AML-193 (cell line): ENCODE measurements at regions not wholly inside any gene's neighbourhood (a gene's known extent, or its start where the extent isn't known, plus 50 kb on each side); places are given as distances from the start of the nearest gene placed in this dataset.
"Not testable (repeated sequence)": the region's sequence is repeated elsewhere in the genome, so short reads cannot be mapped to it uniquely, and the experiment has no call there.

Experiments used
- DNase-seq, 2 experiments: peaks; one replicate each; lab custom pipeline; 2025; lab: John Stamatoyannopoulos, UW

DNA sequence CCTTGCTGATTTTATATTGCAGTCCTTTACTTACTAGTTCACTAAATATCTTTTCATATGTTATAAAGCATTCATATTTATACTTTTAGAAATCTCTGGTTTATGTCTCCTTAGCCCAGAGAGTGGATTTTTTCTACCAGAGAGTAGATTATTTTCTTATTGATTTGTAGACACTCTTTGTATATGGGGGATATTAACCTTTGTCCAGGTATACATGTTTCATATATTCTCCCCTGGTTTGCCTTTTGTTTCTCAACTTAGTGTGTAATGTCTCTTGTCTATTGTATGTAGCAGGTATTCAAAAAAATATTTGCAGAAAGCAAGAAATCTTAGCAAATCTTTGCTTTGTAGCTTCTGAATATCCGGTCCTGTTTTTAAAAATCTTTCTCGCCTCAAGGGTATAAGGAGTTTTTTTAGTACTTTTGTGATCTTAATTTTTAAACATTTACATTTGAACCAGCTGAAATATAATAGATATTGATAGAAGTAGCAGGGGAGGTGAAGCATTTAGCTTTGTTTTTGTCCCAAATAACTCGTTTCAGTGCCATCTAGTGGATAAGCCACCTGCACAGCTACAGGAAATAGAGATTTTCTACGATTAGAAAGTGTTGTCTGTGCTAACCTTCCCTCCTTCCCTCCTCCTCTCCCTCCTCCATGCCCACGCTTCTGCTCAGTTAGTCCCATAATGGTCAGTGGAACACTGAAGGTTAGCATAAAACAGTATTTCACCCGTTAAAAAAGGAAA lies 97.0 kb downstream of the PHETA1 start:
- DNase-seq = no peak

DNA sequence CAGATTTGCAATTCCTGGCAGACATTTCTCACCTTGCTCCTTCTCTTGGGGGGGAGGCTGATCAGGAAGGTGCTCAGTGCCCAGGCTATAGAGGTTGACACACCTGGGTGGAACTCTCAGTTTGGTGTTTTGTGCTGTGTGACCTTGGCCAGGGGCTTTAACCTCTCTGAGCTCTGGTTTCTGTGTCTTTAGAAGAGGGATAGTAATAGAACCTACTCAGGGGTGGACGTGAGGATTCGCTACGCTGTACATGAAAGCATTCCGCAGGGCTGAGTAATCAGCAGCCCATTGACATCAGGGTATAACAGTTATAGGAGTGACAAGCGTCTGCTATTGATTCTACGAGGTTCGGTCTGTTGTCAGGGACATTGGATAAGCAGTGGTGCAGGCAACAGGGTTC lies 98.1 kb downstream of the PHETA1 start:
- no peak for DNase-seq

DNA sequence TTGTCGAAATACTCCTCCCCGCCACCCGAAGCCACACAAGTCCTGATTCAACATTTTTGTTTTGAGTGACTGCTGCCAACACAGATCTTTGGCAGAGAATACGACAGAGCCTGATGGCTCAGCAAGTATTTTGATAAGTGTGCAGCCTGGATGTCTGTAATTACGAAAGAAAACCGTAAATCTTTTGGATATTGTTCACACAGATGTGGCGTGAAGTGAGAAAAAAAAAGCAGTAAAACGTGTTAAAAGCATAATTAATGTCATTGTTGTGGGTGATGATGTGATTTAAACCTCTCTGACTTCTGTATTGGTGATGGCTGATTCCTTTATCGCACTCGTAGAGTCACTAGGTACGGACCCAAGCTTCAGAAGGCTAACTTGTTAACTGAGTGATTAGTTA lies 98.7 kb downstream of the PHETA1 start:
- DNase-seq = no peak

DNA sequence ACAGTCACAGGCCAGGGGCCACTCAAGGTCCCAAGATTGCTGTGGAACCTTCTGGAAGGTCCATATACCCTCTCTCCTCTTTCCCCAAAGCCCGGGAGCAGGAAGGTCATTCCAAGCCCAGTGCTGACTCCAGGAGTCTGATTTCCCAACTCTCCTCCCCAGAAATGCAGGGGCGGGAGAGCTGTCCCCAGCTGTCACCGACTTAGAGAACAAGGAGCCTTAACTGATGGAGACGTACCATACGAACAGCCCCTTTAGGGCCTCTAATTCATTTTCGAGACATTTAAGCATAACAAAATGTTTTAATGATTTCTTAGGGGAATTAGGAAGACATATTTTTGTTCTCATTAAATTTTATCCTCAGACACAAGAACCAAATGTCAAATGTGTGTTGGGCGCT lies 99.2 kb downstream of the PHETA1 start:
- no peak for DNase-seq

DNA sequence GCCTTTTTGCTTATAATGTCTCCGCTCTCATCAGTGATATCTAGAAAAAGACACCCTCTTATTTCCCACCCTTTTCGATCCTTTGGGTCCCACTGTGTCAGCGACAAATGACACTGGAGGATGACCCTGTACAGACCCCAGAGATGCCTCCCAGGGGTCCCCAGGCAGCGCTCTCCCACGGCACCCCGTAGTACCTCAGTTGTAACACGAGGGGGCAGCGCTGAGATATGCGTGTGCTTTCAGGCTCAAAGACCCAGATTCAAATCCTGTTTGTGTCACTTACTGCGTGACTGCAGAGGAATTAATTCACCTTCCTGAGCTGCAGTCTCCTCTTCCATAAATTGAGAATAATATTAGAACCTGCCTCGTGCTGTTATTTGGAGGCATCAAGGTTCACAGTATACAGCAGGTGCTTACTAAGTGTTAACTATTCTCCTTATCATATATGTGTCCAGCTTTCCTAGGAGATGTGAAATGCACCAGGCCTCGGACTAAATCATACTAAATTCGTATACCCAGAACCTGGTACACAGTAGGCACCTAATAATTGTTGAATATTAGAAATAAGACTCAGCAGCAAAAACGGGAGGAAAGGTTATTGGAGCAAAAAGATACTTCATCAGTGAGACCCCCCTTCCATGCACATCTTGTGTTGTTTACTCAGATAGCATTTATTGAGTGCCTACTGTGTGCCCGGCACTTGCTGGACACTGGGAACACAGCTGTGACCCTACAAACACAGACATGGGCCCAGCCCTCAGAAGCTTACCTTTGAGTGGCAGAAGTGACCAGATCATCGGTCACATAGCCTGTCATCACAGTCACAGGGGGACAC lies 99.9 kb downstream of the PHETA1 start:
- DNase-seq = no peak

DNA sequence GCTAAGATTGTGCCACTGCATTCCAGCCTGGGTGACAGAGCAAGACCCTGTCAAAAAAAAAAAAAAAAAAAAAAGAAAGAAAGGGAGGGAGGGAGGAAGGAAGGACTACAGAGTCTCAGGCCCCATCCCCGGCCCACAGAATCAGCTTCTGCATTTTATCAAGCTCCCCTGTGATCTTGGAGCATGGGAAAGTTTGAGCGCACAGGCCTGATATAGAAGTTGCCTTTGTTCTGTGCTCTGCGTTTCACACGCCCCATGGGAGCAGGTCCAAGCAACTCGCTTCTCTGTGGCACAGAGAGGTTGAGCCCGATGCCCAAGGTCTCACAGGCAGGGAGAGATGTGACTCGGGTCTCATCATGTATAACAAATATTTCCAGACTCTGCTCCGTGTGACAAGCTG lies 101.8 kb downstream of the PHETA1 start:
- DNase-seq = no peak

DNA sequence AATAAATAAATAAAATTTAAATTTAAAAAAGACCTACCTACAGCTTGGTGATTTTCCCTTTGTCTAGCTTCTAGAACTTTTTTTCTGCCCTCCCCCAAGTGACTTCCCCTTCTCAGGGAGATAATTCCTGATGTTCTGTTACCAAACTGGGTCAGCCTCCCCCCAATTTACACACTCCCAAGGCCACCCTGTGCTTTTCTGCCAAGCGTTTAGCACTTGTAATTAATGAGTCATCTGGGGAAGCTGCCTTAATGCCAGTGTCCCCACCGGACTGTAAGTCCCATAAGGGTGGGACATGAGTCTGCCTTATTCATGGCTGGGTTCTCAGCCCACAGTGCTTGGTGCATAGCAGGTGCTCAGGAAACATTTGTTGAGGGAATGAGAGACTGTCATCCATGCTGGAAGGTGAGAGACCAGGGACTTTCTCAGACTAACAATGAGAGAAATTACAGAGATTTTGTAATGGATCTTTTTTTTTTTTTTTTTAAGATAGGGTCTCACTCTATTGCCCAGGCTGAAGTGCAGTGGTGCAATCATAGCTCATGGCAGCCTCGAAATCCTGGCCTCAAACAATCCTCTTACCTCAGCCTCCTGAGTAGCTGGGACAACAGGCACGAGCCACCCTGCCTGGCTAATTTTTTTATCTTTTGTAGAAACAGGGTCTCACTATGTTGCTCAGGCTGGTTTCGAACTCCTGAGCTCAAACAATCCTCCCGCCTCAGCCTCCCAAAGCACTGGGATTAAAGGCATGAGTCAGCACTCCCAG lies 106.8 kb downstream of the PHETA1 start:
- DNase-seq = no peak

DNA sequence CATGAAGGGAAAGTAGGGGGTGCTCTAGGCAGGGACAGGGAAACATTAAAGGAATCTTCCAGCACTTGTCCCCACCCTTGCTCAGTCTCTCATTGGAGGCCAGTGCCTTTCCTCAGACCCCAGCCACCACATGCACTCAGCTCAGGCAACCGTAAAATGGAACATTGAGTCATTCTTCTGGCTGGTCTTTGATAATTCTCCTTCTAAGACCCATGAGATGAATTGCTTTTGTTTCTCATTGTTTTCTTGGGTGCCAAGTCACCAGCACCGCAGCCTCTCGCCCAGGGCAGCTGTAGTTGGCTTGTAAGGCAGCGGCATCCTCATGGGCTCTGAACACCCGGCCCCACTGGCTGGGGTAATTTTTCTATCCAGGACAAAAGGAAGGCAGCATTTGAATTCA lies 108.2 kb downstream of the PHETA1 start:
- DNase-seq = no peak

DNA sequence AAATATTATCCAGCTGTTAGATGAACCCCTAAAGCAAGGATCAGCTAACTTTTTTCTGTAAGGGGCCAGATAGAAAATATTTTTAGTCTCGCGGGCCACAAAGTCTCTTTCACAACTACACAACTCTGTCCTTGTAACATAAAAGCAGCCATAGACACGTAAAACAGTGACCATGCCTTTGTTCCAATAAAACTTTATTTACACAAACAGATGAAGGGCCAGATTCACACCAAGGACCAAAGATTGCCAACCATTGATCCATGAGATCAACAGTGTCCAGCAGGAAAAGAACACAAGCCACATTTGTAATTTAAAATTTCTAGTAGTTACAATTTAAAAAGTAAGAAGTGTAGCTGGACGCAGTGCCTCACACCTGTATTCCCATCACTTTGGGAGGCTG lies 109.7 kb downstream of the PHETA1 start:
- no peak for DNase-seq

DNA sequence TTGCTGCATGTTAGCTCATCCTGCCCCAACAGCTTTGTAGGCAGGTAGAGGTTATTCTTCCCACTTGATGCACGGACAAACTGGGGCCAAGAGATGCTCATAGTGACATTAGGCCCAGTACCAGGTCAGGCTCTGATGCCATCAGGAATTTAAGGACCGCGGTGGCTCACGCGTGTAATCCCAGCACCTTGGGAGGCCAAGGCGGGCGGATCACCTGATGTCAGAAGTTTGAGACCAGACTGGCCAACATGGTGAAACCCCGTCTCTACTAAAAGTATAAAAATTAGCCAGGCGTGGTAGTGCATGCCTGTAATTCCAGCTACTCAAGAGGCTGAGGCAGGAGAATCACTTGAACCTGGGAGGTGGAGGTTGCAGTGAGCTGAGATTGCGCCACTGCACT lies 110.8 kb downstream of the PHETA1 start:
- not testable (repeated sequence) for DNase-seq

DNA sequence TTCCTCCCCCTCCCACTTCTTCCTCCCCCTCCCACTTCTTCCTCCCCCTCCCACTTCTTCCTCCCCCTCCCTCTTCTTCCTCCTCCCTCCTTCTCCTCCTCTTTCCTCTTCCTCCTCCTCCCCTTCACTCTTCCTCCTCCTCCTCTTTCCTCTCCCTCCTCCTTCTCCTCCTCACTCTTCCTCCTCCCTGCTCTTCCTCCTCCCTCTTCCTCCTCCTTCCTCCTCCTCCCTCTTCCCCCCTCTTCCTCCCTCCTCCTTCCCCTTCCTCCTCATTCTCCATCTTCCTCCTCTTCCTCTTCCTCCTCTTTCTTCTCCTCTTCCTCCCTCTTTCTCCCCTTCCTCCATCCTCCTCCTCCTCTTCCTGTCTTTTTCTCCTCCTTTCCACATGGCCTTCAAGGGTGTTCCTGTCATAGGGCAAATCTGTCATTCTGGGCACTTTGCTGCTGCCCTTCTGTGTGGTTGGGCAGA lies 111.4 kb downstream of the PHETA1 start:
- DNase-seq = no peak

DNA sequence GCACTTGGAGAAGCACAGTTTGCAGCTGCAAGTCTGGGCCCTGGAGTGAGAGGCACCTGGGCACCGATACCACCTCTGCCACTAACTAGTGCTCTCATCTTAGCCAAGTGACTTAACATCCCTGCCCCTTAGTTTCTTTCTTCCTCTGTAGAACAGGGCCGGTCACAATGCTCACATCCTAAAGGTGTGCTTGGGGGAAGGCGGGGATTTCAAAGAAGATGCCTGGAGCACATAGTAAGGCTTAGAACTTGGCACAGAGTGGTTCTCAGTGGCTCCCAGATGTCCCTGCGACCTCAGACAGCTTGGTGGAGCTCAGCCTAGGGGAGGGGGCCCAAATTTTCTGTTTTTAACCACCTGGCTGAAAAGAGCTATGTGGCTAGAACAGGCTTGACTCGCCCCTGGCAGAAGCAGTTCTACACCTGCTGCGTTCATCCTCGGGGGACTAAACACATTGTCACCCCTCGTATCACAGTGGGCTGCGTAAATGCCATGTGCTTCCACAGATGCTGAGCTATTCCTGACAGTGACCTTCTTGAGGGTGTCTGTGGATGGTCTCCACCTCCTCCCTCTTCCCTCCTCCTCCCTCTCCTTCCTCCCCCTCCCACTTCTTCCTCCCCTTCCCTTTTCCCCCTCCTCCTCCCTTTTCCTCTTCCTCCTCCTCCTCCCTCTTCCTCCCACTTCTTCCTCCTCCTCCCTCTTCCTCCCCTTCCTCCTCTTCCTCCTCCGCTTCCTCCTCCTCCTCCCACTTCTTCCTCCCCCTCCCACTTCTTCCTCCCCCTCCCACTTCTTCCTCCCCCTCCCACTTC lies 112.1 kb downstream of the PHETA1 start:
- DNase-seq = no peak

DNA sequence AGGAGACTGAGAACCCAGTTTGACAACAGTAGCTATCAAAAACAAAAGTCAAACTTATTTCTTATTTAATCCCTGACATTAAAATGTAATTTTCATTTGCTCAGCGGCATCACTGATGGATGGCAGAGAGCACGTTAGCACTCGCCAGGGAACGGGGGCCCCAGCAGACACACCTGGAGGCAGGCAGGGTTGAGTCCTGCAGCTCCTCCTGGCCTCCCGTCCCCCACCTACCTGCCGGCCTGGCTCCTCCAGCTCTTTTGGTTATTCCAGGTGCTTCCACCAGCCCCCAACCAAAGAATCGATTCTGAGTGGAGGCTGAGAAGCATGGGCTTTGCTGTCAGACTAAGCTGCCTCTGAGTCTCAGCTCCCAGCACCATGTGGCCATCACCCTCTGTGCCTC lies 113.6 kb downstream of the PHETA1 start:
- no peak for DNase-seq

DNA sequence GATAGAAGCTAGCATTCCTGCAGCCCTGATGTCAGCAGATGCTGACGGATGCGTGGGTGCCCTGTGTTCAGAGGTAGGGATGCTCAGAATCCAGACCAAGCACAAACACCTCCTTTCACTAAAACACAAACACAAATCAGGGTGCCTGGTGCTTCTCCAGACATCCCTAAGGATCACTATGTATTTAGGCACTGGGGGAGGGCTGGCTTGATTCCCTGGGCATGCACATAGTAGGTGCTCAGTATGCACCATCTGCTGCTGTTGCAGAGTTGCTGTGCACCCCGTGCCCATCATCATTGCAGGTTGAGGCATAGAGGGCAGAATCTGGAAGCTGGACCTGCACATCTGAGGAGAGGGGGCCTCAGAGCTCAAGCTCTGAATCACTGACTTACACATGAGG lies 114.8 kb downstream of the PHETA1 start:
- DNase-seq = no peak

DNA sequence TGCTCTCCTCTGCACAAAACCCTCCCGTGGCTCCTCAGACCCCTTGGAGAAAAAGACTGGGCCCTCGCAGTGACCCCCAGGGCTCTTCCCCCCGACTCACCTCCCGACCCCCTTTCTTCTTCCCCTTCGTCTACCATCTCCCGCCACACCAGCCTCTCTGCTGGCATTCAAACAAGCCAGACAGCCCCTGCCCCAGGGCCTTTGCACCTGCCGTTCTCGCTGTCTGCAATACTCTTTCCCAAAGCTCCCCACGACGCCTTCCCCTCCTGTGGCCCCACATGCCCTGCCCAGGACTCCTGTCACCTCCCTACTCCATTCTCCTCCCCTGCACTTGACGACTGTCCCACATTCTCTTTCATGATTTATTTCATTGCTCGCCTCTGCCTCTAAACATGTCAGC lies 115.7 kb downstream of the PHETA1 start:
- DNase-seq = no peak

DNA sequence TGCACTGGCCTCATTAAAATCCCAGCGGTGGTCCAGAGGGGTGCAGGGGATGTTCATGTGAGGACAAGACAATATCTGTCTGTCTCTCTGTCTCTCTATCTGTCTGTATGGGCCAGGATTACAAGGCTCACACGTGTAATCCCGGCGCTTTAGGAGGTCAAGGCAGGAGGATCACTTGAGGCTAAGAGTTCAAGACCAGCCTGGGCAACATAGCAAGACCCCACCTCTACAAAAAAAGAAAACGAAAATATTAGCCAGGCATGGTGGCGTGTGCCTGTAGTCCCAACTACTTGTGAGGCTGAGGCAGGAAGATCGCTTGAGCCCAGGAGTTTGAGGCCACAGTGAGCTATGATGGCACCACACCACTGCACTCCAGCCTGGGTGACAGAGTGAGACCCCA lies 117.1 kb downstream of the PHETA1 start:
- no peak for DNase-seq

DNA sequence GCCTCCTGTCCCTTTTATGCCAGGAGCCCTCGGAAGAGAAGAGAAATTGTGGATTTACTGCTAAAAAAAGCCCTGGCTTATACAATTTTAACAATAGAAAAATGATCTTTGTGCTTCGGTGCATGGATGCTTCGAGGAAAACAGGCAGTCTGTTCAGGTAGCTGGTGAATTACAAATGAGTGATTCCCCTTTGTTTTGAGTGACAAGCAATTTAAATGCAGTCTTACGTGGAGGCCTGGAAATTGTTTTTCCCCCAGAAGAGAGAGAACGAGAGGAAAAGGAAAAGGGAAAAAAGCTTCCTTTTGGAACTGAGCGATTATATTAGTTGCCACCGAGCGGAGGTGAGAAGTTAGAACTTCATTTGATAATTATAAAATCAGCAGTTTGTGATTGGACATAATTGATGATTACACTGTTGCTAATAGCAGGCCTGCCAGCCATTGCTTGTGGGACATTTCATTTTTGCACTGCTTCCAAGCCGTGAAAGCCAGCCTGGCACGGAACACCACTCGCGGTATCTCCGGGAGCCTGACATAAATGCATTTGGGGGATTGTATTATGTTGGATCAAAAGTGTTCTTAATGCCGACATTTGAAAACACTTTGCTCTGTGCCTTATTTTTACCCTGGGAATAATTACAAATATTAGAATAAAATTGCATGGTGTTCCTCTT lies 117.7 kb downstream of the PHETA1 start:
- no peak for DNase-seq

DNA sequence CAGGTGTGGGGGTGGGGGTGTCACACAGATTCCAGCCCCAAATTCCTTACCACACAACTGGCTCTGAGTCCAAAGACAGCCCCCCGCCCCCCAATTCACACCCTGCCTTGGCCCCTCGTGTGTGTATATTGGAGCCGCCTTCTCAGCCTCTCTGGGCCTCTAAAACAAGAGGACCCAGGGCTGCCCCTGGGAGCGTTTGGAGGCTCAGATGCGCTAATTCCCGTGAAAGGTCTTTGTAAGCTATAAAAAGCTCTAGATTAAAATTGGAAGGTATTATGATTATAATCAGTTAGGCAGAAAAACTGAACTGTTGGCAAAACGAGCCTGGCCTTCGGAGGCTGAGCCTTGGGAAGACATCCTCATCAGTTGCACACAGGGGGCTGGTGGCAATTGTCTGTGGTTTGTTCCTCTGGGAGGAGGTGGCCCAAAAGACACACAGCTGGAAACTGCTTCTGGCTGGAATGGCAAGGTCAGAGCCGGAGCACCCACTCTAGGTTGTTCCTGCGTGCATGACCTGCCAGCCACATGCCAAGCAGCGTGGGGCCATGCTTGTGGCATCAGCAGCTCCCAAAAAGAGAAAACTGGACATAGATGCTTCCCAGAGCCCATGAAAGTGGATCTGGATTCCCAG lies 118.5 kb downstream of the PHETA1 start:
- no peak for DNase-seq

DNA sequence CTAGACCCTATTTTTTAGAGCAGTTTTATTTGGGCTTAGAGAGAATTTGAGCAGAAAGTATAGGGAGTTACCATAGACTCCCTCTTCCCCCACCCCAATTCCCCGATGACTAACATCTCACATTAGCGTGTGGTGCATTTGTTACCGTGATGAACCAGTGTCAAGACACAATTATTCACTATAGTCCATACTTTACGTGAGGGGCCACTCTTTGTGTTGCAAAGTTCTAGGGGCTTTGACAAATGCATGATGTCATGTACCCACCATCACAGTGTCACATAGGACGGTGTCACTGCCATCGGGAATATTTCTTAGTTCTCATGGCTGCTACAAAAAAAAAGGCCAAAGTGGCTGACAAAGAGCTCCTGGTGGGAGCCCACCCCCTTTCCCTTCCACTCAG lies 119.1 kb downstream of the PHETA1 start:
- DNase-seq = no peak

DNA sequence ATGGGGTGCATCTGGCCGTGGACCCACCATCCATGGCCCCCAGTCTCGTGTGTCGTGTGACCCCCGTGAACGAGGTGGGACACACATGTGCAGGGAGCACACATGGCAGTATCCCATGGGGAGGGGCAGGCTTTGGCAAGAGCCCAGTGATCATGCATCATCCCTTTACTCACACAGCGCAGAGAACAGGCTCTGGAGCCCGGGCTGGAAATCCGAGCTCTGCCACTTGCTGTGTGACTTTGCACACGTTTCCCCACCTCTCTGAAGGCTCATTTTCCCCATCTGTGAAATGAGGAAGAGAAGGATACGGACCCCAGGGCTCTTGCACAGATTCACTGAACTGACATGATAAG lies 119.9 kb downstream of the PHETA1 start:
- no peak for DNase-seq
